HG03066 (cell line): ENCODE measurements at regions not wholly inside any gene's neighbourhood (a gene's known extent, or its start where the extent isn't known, plus 50 kb on each side); places are given as distances from the start of the nearest gene placed in this dataset.
A peak's percentile ranks its signal among the peaks of the same experiment; 100 is the strongest.
"Not testable (repeated sequence)": the region's sequence is repeated elsewhere in the genome, so short reads cannot be mapped to it uniquely, and the experiment has no call there.

ENCODE experiments used
- ATAC-seq: cut with Tn5 transposase; IDR thresholded peaks from one replicate; pipeline ENCODE4 v1.9.1; 2021; ENCODE audit warnings: low read depth; ENCODE audit not compliant: unreplicated experiment

DNA sequence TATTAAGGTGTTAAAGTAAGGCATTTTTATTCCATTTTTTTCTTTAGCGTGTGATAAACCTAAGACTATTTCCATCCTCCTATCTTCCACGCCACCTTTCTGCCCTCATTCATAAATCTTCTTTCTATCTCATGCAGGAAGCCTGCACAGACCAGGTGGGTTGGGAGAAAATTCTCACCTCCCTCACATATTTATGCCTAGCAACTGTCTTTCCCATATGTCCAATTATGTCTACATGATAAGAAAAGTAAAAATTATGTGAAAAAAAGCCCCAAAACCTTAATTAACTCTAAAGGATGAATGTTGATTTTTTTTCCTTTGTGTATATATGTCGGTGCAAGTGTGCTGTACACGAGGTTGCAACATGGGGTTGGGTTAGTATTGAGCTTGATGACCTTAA is 225.6 kb upstream of the GCFC2 start:
- no peak for ATAC-seq

DNA sequence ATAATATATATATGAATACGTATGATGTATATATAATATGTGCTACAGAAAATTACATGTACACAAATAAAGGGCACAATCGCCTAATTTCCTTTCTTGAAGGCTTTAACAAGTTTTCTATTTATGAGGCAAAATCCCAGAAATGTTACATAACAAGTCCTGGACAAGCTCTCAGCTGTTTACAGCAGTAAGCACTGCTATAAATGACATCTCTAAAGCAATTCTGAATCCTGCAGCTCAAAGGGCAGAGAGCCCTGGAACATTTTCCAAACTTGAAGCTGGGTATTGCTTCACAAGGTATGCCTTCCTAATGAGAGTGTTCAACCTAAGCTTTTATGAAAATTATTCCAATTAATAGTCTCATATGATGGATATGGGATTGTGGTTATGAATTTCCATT is 222.3 kb upstream of the GCFC2 start:
- ATAC-seq, result no peak

DNA sequence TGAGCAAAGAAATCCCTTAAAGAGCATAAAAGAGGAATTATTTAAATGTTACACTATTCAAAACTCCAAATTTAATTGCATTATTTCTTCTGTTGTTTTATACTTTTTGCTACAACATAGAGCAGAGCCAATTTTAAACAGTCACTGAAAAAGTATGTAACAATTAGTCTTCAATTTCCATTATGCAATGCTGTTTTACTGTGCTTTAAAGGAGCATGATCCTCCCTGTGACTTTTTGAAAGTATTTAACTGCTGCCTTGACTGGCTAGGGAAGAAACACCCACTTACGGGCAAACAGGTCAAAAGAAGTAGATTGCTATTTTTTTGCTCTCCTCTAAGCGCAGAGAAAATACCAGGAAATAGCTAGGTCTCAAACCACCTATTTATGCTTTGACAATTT is 217.4 kb upstream of the GCFC2 start:
- ATAC-seq, result no peak

DNA sequence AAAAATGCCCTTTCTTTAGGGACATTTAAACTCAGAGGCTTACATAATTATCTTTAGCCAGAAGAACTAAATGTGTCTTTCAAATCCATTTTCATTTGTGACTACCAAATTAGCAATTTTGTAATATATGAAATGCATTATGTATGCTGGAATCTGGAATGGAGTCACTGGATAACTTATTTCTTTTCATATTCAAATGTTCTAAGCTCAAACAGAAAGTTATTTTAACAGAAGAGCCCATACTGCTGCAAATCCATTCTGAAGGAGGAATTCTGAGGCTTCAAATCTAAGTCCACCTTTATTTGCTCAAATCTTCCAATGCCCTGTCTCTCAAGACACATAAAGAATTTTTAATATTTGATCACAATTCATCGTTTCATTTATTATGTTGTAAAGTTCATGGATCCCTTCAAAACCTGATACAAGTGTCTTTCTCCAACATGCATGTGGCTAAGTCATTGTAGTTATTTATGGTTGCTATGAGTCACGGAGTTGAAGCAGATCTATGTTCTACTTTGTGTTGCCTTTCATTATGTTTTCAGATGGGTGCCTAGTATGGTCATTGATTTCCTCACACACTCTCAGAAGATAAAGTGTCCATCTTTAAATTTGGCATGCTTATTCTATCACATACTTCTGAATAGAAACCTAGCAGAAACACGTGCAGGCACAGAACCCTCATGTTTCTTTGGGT is 214.8 kb upstream of the GCFC2 start:
- no peak for ATAC-seq

DNA sequence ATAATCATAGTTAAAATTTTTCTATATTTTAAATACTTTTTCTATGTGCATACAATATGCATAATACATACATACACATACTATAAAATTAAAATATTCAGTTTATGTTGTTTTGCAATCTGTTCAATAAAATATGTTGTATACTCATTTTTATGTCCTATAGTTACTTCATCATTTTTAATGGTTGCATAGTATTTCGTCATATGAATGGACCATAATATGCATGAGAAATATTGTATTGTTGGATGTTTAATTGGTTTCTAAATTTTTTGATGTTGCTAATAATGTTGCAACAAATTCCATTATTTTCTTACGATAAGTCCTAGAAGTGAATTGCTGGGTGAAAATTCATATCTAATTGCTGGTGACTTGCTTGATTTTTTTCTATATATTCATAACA is 211.5 kb upstream of the GCFC2 start:
- ATAC-seq, result no peak

DNA sequence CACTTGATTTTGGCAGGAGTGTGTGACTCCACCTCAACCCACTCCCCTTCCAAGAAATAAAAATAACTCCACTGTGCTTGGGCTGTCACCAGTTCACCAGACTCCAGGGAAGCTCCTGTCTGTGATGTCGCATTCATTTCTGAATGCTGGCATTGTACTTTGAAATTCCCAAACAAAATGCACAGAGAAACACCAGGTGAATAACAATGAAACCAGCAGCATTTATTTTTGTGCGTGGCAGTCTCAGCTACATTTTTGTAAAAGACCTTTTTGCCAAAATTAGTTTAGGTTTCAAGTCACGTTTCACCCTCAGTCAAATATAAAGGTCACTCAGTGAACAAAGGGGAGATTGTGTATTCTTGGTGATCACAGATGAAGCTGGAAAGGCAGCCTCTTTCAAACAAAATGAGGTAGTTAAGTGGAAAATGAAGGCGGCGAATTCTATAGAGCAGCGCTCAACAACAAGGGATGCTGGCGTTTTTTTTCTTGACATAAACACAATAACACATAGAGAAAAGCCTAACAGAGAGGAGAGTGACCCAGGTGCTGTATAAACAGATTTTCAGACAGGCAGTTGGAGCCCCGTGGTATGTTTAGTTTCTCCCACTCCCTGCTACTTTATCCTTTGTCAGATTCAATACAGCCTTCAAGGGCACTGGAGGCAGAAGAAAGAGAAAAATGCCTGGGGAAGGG is 210.3 kb upstream of the GCFC2 start:
- no peak for ATAC-seq

DNA sequence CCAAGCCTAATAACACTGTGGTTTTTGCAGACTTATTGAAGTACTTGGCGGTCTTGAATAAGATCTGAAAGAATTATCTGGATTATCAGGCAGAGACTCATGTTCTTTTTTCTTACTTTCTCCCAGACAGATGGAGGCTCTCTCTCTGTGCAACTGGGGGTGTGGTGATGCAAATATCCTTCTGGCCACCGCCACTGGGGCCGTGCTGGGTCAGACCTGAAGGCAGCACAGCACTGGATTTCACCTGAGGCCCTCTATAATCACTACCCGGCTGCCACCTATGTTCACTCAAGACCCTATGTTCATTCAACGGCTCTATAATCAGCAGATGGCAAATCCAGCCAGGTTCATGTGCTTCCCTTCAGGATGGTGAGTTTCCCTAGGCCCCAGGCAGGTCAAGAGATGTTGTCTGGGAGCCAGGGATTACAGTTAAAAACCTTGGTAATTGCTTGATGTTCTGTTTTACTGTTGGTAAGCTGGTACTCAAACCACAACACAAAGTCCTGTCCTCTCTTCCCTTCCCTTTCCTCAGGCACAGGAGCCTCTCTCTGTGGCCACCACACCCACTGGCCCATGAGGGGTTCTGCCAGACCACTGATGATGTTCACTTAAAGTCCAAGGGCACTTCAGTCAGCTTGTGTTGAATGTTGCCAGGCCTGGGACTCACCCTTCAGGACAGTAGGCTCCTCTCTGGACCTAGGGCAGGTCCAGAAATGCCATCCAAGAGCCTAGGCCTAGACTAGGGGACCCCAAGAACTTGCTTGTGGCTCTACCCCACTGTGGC is 205.3 kb upstream of the GCFC2 start:
- no peak for ATAC-seq

DNA sequence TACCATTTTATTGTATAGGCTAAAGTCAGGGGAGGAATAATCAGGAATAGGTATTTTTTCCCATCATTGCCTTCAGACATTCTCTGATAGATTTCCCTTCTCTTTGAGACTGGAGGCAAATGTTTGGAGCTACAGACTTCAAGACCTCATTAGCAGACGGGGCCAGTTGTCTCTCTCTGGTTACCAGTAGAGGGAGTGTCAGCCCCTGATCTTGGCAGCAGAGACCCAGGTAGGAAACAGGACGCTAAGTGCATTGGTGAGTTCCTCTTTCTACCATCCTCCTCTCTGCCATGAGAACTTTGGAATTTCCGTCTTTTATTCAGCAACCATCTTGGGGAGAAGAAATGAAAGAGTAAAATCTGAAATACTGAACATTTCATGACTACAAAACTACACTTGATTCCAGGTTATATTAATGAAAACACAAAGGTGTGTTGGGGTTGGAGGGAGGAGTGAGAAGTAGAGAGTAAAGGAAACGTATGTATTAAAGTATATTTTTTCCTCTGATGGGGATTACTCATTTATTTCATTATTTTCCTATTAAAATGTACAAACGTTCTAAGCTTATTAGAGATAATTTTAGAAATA is 186.2 kb upstream of the GCFC2 start:
- no peak for ATAC-seq

DNA sequence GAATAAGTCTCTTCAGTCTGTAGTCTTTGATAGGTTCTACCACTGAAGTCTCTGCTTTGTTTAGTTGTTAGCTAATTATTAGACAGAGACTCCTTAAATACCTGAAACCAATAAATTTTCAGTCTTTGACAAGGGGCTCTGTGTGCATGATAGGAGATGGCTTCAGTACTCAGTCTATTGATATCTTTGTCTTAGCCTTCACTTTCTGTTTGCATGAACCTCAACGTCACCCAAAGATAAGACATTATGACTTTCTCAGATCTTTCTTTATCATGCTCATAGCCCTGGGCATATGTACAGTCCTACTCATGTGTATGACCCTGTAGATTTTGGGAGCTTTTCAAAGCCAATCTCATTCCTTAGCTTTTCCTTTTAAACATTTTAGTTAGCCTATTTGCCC is 183.5 kb upstream of the GCFC2 start:
- ATAC-seq, result peak; percentile 63

DNA sequence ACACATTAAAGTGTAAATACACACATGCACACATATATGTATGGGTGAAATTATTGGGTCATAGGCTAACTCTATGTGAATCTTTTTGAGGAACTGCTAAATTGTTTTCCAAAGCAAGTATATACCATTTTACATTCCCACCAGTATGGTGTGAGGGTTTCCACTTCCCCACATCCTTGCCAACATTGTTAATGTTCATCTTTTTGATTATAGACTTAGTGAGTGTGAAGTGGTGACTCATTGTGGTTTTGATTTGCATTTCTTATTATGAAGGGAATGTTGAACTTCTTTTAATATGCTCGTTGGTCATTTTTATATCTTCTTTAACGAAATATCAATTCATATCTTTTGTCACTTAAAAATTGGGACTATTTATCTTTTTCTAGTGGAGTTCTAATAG is 181.8 kb upstream of the GCFC2 start:
- ATAC-seq, result no peak

DNA sequence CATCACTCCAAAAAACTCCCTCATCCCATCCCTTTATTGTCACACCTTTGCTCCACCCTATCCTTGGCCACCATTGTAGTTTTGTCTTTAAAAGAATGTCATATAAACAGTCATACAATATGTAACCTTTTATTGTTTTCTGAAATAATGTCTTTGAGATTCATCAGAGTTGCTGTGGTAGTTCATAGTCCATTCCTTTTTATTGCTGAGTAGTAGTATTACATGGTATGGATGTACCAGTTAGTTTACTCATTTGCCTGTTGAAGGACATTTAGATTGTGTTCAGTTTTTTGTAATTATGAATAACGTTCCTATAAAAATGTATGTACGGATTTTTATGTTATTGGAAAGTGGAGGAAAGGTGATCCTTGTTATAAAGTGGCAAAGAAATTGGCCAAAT is 171.8 kb upstream of the GCFC2 start:
- ATAC-seq, result no peak

DNA sequence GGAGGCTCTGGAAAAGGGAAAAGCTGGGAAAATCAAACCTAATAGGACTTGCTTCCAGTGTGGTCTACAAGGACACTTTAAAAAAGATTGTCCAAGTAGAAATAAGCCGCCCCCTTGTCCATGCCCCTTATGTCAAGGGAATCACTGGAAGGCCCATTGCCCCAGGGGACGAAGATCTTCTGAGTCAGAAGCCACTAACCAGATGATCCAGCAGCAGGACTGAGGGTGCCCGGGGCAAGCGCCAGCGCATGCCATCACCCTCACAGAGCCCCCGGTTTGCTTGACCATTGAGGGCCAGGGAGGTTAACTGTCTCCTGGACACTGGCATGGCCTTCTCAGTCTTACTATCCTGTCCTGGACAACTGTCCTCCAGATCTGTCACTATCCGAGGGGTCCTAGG is 164.9 kb upstream of the GCFC2 start:
- ATAC-seq, result not testable (repeated sequence)

DNA sequence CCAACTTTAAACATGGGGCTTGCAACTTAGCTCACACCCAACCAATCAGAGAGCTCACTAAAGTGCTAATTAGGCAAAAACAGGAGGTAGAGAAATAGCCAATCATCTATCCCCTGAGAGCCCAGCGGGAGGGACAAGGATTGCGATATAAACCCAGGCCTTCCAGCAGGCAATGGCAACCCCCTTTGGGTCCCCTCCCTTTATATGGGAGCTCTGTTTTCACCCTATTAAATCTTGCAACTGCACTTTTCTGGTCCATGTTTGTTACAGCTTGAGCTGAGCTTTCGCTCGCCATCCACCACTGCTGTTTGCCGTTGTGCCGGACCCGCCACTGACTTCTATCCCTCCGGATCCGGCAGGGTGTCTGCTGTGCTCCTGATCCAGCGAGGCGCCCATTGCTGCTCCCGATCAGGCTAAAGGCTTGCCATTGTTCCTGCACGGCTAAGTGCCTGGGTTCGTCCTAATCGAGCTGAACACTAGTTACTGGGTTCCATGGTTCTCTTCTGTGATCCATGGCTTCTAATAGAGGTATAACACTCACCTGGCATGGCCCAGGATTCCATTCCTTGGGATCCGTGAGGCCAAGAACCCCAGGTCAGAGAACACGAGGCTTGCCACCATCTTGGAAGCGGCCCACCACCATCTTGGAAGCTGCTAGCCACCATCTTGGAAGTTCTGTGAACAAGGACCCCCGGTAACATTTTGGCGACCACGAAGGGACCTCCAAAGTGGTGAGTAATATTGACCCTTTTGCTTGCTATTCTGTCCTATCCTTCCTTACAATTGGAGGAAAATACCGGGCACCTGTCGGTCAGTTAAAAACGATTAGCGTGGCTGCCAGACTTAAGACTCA is 161.3 kb upstream of the GCFC2 start:
- ATAC-seq, result not testable (repeated sequence)

DNA sequence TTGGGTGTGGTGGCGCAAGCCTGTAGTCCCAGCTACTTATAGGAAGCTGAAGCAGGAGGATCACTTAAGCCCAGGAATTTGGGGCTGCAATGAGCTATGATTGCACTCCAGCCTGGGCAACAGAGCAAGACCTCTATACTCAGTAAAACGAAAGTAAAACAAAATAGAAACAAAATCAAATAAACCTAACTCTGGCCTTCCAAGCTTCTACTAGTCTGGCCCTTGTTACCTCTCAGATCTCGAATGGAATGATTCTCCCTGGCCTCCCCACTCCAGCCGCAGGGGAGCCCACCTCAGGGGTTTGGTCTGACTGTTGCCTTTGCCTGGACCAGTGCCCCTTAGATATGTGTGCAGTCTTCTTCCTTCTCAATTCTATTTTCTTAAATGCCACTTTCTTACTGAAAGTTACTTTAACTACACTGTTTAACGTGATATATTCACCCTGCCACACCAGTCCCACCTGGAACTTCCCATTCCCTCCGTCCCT is 160.0 kb upstream of the GCFC2 start:
- ATAC-seq, result no peak

DNA sequence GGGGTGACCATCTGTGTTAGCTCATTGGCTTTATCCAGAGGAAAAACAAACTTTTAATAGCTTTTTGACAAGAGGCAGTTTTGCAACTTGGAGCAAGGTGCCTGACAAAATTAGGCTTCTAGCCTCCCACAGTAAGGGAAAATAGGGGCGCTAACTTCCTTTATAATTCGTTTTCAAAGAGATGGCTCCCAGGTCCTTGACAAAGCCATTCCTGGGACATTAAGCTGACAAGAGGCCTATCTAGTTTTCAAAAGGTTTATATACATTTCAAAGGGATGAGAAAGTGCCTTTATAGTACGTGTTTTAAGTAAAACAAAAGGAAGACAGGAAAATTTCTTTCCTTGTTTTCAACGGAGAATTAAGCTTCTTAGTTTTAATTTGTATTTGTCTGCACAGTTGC is 159.4 kb upstream of the GCFC2 start:
- no peak for ATAC-seq

DNA sequence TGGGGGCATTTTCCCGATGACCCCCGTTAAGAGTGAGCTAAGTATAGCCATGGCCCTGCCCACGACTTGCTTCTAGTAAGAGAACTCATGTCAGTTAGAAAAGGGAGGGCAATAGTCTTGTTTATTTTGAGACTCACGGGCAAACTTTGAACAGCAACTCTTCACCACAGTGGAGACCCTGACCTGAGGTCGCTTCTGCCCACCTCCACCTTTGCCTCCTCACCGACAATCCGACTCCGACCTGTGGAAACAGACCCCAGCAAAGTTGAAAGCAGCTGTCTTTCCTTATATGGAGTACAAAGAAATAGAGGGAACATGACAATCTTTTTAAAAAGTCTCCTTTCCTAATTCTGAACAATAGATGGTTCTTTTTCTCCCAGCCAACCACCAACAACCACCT is 155.0 kb upstream of the GCFC2 start:
- ATAC-seq, result no peak

DNA sequence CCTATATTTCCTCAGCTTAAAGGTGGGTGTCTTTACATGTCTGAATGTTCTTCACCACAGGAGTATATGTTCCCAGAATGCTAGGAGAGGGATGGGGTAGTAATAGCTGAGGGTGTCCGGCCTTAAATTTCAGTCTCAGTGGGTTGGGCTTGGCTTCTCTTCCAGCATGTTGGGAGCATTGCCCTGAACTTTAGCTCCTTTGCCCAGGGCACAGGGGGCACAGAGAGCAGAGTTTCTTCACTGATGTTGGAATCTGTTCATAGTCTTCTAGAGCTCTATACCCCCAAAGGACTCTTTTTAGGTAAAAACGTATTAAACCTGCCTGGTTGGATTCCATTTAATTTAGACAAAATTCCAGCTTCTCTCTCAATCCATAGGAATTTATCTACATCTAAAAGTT is 154.4 kb upstream of the GCFC2 start:
- ATAC-seq, result no peak

DNA sequence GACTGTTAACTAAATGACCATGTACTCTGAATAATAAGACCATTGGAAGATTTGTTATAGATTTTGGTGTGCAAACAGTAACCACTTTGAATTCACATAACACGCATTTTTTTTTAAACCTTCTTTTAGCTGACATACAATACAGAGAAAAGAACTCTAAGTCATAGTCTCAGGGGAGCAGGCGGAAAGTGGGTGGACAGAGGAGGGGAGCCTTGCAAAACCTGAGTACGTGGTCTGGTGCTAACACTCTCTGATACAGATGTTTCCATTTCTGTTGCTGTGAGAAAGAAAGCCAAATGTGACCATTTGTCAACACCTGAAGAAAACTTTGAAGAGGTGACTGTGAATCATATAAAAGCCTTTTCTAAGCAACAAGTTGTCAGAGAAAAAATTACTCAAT is 151.8 kb upstream of the GCFC2 start:
- no peak for ATAC-seq

DNA sequence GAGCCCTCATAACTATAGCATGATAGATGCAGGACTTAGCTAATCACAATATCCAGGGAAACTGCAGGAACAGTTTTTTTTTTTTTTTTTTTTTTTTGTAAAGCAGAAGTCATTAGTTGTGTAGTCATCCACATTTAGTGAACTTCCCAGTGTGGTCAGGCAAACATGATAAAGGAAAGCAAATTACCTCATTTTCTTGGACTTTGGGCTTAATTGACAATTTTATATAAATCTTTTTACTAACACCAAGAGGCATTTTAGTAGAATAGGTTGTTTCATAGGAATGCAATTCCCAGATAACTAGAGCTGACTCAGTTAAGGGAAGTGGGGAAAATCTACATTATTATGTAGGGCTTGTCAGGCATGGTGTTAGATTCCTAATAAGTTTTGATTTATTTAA is 142.7 kb upstream of the GCFC2 start:
- ATAC-seq, result no peak

DNA sequence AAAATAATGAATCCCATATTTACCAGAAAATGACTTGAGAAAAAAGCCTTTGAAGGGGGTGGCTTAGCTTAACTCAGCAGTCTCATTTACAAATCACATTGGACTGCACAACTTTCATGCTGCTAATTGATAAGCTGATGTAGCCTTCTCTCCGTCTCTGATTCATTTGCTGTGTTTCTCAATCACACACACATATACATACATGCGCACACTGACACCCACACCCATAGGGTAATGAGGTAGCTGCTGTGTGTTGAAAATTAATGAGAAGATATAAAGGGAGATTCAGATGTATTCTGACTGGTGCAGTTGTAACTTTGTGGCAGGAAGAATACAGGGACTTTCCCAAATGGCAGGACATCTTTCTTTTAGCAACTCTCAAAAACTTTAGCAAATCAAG is 141.9 kb upstream of the GCFC2 start:
- ATAC-seq, result no peak
